NCI-H1694 treated with DMSO at 0.1 percent for 48 hours (cell line): ENCODE measurements at regions not wholly inside any gene's neighbourhood (a gene's known extent, or its start where the extent isn't known, plus 50 kb on each side); places are given as distances from the start of the nearest gene placed in this dataset.
"Not testable (repeated sequence)": the region's sequence is repeated elsewhere in the genome, so short reads cannot be mapped to it uniquely, and the experiment has no call there.

ENCODE experiments used
- DNase-seq: peaks from one replicate; lab custom pipeline; 2025; lab: John Stamatoyannopoulos, UW

DNA sequence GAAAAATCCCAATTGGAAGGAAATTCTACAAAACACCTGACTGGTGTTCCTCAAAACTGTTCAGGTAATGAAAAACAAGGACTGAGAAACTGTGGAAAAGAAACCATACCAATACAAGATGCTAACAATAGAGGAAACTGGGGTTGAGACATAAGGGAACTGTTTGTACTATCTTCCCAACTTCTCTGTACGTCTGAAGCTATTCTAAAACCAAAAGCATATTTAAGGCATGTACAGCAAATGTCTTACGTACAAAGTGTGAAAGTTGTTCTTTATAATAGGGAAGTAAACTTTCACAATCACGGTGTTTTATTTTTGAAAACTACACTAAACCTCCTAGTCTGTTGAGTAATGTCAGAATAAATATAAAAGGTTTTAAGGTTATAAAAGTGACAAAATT lies 776.1 kb upstream of the RAB6C start:
- DNase-seq: no peak

DNA sequence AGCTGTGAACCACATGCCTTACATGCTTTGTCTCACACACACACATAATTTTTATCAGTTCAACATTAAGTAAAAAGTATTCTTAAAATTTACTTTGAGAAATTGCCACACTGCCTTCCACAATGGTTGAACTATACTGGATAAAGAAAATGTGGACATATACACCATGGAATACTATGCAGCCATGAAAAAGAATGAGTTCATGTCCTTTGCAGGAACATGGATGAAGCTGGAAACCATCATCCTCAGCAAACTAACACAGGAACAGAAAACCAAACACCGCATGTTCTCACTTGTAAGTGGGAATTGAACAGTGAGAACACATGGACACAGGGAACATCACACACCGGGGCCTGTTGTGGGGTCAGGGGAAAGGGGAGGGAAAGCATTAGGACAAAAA lies 774.9 kb upstream of the RAB6C start:
- not testable (repeated sequence) for DNase-seq

DNA sequence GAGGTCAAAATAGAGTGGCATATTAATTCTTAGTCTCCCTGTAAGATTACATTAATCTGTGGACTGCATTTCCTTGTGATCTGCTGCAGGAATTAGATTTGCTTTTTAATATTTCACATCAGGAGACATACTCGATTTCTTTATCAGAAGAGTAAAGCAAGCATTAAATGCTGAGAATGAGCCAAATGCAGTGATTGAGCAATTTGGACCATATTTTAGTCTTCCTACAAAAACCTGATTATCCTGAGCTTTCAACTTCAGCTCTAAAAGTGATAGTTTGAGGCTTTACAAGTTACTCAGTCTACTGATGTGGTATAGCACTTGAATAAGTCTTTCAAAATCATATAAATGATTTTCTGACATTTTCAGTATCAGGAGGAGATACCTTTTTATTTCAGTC lies 774.3 kb upstream of the RAB6C start:
- no peak for DNase-seq

DNA sequence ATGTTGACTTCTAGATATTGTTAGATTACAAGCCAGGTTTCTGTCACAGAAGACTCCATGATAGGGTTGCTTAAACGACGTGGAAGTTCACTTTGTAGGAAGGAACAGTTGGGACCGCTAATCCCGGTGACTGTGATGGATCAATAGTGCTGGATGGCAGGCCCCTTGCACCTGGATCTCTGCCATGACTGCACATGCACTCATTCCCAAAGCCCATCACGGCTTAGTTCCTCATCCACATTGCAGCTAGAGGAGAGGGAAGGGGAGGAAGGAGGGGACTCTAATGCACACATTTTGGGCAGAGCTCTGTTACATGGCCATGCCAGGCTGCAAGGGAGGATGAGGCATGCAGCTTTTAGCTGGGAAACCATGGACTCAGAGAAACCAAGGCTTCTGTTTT lies 773.7 kb upstream of the RAB6C start:
- no peak for DNase-seq

DNA sequence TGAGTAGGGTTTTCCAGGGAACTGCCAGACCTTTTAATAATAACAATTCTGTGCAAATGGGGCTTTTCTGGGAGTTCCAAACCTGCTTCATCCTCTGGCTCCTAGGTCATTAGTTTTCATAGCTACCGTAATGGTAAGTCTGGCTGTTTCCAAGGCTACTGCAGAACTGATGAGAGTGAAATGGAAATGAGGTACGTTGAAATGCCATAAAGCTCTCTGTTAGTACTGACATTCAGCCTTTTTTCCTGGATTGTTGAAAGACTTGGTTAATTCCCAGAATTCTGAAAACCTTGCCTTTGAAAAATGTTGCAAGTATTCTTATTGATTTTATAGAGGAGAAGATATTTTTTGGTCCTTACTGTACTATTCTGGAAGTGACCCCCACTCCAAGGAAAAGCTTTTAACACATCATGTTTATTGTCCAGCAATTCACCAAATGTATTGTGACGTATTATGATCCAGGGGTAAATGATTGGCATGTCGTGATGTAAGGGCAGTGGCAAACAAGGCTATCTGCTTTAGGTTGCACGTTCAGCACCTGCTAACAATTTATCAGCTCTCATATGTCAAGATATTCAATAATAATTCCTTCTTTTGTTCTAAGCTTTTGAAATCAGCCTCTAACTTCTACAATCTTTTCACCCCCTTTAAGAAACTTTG lies 767.0 kb upstream of the RAB6C start:
- DNase-seq: no peak

DNA sequence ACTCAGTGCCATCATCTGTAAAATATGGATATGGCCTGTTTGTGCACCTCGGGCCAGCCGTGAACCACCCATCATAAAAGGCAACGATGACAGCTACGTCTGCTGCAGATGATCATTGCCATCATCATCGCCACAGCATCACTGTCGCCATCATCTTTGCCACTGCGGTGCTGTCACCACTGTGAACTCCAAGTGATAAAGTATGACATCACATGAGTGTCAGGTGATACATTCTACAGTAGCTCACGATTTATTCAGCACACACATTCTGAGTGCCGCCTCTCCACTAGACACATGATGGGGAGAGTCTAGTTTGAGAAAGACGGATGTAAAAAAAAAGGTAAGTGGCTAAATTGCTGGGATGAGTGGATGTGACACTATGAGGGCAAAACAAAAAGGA lies 755.4 kb upstream of the RAB6C start:
- DNase-seq: no peak

DNA sequence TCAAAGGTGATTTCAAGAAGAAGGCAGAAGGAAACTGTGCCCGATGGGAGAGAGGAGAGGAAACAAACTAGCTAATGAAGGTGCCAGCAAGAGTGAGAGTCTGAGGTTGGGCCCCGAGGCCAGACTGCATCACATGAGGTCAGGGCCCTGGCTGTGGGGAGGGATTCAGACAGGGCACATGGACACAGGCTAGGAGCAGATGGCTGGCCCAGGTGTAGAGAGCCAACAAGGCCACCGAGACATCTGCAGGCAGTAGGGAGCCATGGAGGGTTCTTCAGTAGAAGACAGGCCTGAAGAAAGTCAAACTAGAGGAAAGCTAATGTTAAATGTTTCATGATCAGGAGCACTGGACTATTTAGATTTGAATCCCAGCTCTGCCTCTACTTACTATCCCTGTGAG lies 755.0 kb upstream of the RAB6C start:
- DNase-seq: no peak

DNA sequence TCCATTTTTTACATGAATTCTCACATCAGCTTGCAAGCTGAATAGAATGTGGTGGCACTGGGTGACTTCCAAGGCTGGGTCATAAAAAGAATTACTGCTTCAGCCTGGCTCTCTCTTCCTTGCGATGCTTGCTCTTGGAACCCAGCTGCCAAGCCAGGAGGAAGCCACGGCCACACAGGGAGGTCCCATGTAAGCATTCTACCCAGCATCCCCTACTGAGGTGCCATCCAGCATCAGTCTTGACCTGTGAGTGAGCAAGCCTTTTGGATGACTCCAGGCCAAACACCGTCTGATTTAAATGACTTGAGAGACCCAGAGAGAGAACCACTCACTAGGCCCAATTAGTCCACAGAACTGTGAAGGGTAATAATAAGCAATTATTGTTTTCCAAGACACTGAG lies 750.3 kb upstream of the RAB6C start:
- DNase-seq: no peak

DNA sequence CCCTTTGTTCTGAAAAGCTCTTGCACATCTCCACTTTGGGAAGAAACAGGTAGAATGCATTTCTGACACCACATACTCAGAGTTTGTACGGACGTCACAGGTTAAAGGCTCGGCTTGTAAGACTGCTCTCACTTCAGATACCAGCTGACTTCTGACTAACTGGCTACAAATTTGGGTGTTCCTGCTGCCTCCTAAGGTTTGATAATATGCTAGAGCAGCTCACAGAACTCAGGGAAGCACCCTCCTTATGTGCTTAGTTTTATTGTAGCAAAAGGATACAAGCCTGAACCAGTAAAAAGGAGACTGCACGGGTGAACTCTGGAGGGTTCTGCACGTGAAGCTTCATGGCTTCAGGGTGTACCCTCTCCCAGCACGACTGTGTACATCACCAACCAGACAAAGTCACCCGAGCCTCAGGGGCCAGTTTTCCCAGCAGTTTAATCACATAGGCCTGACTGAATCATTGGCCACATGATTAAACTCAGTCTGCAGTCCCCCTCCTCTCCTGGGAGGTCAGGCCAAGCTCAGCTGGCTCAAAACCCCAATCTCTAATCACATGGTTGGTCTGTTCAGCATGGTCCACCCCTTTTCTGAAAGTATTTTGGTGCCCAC lies 749.5 kb upstream of the RAB6C start:
- no peak for DNase-seq

DNA sequence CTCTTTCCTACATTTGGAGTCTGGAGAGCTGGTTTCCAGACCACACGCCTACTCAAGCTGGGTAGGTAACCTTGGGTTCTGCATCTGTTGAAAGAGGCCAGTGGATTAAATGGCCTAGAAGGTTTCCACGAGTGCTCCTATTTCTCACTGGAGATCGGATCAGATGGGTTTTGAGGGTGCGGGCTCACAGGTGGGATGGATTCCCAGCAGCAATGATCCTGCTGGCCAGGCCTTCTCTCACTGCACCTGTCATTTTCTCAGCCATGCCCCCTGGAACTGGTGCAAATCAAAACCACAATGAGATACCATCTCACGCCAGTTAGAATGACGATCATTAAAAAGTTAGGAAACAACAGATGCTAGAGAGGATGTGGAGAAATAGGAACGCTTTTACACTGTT lies 747.5 kb upstream of the RAB6C start:
- DNase-seq: no peak

DNA sequence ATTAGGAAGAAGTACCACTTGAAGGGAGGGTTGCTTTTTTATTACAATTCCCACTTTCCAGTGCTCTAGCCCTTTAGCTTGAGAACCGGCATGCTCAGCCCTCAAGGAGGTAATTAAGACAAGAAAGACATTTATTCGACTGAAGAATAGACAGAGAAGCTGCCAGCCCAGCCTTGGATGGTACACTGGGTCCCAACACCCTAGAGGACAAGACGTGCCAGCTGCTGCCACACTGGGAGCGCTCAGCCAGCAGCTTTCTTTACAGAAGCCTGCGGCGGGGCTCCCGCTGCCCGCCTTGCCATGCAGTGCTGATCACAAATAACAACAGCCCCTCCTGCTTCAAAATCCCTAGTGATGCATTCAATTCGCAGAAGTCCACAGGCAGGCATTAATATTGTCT lies 746.3 kb upstream of the RAB6C start:
- DNase-seq: peak; percentile 52

DNA sequence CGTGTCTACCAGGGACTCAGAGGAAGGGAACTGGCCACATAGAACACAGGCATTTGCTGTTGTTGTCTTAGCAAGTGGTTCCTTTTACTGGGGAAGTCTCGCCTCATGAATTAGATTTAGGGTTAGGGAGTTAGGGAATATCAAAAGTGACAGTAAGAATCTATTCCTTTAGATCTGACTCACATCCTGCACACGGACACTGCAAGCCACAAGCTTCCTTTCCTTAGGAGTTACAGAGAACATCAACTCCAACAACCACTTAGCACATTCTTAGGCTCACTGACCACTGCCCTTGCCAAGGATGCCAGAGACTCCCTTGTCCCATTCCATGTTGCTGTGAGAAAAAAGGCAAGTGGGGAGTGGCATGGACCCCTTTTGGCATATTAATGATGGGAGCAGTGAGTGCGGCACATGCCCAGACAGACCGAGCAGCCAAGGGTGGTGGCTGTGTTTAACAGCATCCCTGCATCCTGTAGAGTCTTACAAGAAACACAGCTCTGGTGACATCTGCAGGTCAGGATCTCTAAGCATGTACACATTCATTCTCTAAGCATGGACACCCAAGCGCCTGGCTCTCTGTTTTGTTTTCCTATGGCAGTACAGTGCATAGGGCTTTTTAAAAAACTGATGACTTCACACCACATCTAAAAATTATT lies 745.6 kb upstream of the RAB6C start:
- peak; percentile 6 for DNase-seq

DNA sequence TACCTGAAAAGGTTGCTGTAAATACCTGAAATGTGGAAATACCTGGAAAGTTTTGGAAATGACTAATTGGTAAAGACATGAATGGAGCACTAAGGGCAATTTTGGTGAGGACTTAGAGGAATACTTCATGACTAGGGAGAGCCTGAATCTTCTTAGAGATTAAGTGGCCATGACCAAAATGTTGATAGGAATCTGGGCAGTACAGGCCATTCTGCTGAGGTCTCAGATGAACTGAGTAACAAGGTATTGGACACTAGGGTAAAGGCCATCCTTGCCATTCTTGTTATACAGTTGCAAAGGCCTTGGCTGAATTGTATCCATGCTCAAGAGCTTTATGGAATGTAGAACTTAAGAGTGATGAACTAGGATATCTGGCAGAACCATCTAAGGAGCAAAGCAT lies 742.9 kb upstream of the RAB6C start:
- DNase-seq: no peak

DNA sequence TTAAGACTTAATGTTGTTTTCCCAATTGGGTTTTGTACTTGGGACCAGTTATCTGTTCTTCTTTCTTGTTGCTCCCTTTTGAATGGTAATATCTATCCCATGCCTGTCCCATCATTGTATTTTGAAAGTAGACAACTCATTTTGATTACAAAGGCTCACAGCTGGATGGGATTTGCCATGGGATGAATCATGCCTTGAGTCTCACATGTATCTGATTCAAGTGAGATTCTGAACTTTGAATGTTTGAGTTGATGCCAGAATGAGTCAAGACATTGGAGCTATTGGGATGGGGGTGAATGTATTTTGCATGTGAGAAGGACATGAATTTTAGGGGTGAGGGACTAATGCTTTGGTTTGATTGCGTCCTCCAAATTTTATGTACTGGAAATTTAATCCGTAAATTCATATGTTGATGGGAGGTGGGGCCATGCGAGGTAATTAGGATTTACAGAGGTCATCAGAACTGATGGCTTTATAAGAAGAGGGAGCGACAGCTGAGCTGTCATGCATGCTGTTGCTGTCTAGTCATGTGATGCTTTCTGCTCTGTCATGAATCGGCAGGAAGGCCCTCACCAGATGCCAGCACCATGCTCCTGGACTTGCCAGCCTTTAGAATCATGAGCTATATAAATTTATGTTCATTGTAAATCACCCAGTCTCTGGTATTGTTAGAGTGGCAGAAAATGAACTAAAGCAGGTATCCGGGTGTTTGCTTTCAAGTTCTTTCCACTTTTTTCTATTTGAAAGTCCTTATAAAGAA lies 741.3 kb upstream of the RAB6C start:
- no peak for DNase-seq

DNA sequence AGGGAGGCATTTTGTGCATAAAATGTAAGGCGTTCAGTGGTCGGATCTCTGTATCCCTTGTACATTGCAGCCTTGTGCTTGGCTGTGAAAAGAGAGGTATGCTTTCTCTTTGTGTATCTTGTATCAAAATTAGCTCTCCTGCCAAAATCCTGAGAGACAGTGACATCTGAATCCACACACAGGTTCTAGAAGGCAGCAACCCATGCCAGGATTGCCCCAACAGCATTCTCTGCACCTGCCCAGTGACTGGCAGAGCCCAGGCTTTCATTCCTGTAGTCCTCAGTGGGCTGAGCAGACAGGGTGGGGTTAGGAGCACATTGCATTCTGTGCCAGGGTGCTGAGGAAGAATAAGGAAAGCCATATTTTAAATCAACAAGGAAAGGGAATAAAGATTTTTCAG lies 740.3 kb upstream of the RAB6C start:
- no peak for DNase-seq

DNA sequence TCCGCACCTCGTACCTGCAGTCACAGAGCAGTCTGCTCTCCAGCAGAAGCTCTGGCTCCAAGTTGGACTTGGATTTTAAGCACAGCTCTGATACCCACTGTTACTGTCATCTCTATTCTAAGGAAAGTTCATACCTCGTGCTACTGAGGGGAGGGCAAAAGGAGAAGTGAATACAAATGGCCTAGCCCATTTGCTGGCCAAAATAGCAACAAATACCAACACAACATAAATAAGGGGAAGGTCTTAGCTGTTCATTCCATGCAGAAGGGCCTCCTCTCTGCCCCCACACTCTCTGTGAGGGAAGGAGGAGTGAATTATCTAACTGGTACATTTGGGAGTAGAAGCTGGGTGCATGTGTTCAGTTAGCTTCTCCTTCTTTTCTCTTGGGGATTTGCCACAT lies 739.4 kb upstream of the RAB6C start:
- no peak for DNase-seq

DNA sequence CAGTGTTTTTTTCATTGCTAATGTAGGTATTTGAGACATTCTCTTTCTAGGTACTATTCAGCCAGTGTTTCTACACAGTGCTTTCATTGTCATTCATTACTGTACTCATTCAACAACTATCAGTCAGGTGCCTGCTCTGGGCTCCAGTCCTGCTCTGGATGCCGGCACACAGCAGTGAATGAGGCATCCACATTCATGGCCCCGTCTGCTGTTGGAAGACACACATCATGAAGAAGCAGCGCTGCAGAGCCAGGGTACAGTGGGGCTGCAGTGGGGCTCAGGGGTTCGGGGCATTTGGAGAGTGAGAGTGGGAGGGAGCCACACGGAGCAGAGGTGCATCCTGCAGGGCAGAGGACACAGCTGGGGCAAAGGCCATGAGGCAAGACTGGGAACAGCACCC lies 737.2 kb upstream of the RAB6C start:
- no peak for DNase-seq

DNA sequence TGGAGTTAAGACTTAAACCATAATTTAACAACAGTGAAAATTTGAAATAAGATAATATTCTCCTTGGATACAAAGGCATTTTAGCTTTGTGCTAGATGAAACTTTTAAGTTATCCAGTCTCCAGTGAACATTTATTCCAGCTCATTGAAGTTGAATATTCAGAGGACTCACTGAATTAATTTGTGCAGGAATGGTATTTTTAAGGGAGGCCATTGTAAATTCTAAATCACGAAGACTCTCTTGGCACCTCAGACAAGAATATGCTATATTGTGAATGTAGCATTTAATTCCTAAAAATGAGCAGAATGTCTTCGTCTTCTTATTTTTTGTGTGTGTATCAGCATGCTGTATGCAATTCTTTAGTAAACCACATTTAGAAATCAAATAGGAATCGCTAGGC lies 731.7 kb upstream of the RAB6C start:
- no peak for DNase-seq

DNA sequence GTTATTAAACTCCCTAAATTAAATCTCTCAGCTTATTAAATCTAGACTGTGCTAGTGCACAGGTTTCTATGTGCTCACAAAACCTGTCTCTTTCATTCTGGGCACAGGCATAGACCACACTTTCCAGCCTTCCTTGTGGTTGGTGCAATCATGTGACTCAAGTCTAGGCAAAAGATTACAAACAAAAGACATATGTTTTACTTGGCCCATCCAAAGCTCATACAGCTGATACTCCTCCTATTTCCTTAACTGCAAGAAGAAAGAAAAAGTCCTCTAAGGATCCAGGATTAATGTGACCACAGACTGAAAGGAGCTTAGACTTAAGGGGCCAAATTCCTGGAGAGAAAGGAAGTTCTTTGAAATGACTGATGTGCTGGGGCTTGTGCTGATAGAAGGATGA lies 731.3 kb upstream of the RAB6C start:
- no peak for DNase-seq

DNA sequence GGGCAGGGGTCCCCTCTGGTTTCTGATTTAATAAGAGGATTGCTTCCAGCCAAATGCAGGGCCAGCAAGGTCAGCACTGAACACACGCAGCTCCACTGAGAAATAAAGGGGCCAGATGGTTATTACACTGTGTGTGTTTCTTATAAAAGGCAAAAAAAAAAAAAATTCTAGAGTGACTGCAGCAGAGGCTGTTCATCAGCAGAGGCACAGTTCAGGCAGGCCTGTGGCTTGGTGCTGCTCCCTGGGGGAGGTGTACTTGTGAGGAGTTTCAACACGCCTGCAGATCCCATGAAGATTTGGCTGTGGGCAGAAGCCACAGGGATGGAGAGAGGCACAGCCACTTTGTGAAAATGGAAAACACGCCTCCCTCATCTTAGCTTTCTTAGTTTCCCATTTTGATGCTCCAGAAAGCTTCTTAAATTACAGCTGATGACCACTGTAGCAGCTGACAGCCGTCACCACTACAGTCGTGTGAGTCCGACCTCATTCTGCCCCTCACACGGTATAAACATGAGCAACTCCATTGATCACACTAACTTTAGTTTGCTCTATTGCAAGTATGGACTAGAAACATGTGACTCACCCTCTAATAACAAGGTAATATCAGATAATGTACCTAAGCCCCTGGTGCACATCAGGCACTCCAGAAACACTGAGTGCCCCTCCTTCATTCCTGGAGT lies 726.5 kb upstream of the RAB6C start:
- DNase-seq: peak; percentile 86

DNA sequence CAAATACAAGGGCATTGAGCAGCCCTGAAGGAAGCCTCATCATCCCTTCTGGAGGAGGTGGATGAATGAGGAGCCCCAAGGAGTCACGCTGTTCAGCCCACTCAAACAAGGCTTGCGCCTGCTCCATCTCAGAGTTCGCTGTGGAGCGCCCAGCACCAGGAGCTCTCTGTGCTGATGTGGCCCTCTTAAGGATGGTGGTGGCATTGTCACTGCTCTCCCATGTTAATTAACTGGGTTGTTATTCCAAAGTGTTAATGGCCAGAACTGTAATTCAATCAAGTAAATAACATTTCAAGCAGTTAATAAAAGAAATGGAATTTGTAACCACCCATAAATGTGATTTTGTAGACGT lies 726.0 kb upstream of the RAB6C start:
- peak; percentile 65 for DNase-seq

DNA sequence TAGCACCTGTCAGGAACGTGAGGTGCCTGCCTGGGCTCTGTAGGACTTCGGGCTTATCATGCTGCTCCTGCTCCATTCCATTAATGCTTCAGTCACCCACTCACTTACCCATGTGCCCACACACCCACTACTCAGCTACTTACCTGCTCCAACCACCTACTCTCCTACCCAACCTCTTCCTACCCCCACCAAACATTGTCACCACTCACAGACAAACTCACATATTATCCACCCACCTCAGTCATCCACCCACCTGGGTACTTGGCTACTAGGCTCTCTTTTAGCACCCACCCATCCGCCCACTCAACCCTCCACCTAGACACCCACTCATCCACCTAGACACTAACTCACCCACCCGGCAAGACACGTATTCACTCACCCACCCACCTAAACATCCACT lies 724.7 kb upstream of the RAB6C start:
- no peak for DNase-seq
